Skin epidermis (tissue), 12 donors: ENCODE measurements at regions not wholly inside any gene's neighbourhood (a gene's known extent, or its start where the extent isn't known, plus 50 kb on each side); places are given as distances from the start of the nearest gene placed in this dataset.
"Not testable (repeated sequence)": the region's sequence is repeated elsewhere in the genome, so short reads cannot be mapped to it uniquely, and the experiment has no call there.

Experiments used
- H3K27ac ChIP-seq, 21 experiments: fragments of 200-600 bp; sonication (generic) in 11 of 21; one replicate each; pipeline ENCODE4 v1.5.0; 2020; ENCODE audit warnings: mild to moderate bottlenecking in 3 of 21, inconsistent platforms in 2 of 21, moderate library complexity in 2 of 21
- H3K4me3 ChIP-seq, 7 experiments: fragments of 200-600 bp; sonication (generic) in 2 of 7; one replicate each; pipeline ENCODE4 v1.5.0; 2020; ENCODE audit warnings: inconsistent platforms in 2 of 7, mild to moderate bottlenecking in 2 of 7, moderate library complexity in 1 of 7

GRCh38 chr3:135621184-135621920, 344.2 kb upstream of the PPP2R3A start:
- Histone ChIP-seq H3K27ac (no peak overlapping the region), H3K4me3 (no peak overlapping the region)

DNA sequence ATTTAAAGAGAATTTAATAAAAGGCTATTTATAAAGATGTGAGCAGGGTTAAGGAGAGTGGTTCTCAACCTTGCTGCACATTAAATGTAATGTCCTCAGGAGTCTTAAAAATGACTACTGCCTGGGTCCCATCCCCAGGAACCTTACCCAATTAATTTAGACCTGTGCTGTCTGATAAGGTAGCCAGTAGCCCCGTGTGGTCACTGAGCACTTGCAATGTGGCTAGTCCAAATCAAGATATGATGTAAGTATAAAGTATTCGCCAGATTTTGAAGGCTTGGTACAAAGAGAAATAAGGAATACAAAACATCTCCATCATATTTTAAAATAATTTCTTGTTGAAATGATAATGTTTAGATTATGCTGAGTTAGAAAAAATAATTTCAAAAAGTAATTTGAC, 343.3 kb upstream of the PPP2R3A start:
- H3K27ac ChIP-seq, result no peak overlapping the region

DNA sequence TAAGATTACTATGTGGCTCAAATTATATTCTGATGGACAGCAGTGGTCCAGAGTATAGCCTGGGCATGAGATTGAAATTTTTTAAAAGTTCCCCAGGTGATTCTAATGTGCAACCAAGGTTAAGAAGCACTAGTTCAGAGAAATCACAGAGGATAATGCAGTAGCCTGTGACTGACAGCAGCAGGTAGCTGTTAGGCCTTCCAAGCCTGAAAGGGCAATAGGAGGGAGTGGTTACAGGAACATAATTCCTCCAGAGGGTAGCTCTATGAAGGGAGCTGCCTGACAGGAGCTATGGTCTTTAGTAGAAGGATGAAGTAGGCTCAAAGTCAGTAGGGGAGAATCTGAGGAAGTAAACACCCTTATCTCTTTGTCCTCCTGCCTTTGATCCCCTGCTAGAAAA, 342.9 kb upstream of the PPP2R3A start:
- Histone ChIP-seq H3K27ac (no peak overlapping the region), H3K4me3 (no peak overlapping the region)

More for the DNA sequence above, 343.3 kb upstream of the PPP2R3A start:
- H3K4me3 ChIP-seq, result no peak overlapping the region

- H3K4me3 ChIP-seq, result no peak overlapping the region
- no peak overlapping the region for H3K27ac ChIP-seq
Measured at GRCh38 chr3:135623558-135623957, 342.0 kb upstream of the PPP2R3A start.

- Histone ChIP-seq H3K27ac (no peak overlapping the region), H3K4me3 (no peak overlapping the region)
Measured at GRCh38 chr3:135627057-135627456, 338.5 kb upstream of the PPP2R3A start.

DNA sequence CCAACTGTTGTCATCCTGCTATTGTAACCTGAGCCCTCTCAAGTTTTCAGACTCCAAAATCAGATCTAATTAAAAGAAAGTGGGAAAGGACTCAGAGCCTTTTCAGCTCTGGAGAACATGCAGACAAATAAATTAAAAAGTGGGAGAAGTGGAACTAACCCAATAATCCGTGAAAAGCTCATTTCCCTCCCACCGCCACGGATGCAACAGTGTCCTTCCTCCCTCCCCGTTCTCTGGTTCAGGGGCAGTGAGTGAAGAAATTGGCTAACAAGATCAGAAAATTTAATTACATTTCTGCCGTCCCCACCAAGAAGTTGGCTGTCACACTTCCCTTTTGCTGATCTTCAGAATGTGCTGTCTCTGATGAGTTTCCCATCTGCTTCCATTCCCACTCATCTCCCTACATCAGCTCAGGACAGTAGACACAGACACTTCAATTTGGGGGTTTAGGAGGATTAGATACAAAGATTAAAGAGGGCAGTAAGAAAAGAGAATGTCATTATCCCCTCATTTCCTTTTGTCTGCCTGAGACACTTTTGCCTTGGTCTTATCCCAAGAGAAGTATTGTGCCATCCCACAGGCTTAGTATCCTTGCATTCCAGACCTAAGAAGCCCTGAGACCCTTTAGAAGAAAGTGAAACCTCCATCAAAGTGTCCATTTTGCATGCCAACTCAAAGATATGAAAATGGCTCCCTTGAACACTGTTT, 335.7 kb upstream of the PPP2R3A start:
- Histone ChIP-seq H3K4me3 (no peak overlapping the region), H3K27ac (no peak overlapping the region)

GRCh38 chr3:135632556-135633065, 332.9 kb upstream of the PPP2R3A start:
- H3K27ac ChIP-seq, result no peak overlapping the region
- no peak overlapping the region for H3K4me3 ChIP-seq

DNA sequence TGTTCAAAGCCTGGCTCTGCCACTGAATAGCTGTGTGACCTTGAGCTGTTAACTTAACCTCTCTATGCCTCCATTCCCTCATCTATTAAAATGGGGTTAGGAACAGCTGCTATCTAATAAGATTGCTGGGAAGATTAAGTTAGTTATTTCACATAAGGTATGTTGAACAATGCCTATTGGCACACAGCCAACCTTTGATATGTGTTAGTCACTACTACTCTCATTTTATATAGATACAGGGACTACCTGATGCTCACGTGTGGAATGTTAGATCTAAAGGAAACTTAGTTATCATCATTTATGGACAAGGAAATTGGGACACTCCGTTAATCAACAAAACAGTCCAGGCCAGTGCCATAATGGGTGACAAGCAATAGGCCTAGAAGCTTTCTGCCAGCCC, 332.4 kb upstream of the PPP2R3A start:
- no peak overlapping the region for H3K27ac ChIP-seq
- H3K4me3 ChIP-seq, result no peak overlapping the region

DNA sequence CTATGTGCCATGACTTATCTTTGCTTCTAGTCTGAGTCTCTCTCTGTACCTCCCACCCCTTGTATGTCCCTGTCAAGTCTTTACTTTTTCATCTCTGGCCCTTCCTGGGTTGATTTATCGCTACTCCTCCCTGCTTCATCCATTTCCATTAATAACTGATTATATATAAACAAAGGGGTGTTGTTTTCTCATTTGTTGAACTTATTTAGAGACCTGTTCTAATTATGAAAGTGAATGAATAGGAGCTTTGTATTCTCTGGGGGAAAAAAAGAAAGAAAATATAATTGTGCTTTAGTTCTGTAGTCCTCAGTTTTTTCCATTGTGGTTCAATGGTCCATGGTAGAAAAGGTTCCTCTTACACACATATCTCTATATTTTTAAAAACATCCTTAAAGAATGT, 328.9 kb upstream of the PPP2R3A start:
- no peak overlapping the region for H3K27ac ChIP-seq
- H3K4me3 ChIP-seq, result no peak overlapping the region

GRCh38 chr3:135637013-135637412, 328.5 kb upstream of the PPP2R3A start:
- H3K27ac ChIP-seq, result no peak overlapping the region
- H3K4me3 ChIP-seq, result no peak overlapping the region

DNA sequence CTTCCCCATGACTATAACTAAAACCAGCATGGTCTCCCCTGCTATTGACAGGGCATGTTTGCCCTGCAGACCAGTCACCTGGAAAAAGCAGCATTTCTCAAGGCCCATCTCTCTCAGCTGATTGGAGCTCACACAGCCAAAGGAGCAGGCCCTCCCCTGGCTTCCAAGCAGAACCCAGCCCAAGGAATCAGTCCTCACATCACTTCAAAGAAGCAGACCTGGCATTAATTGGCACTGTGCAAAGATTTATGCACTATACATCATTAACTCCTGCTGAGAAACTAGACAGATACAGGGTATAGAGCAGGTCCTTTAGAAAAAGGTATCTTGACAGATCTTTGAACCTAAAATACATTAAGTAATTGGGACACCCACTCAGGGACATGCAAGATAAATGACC, 323.8 kb upstream of the PPP2R3A start:
- H3K4me3 ChIP-seq, result no peak overlapping the region
- no peak overlapping the region for H3K27ac ChIP-seq

- Histone ChIP-seq H3K4me3 (no peak overlapping the region), H3K27ac (no peak overlapping the region)
Measured at GRCh38 chr3:135645541-135645940, 320.0 kb upstream of the PPP2R3A start.

DNA sequence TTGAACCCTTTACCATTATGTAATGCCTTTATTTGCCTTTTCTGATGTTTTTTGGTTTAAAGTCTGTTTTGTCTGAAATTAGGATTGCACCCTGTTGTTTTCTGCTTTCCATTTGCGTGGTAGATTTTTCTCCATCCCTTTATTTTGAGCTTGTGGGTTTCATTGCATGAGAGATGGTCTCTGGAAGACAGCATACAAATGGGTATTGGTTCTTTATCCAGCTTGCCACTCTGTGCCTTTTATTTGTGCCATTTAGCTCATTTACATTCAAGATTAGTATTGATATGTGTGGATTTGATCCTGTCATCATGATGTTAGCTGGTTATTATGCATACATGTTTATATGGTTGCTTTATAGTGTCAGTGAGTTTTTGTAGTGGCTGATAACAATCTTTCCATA, 318.7 kb upstream of the PPP2R3A start:
- H3K4me3 ChIP-seq, result no peak overlapping the region
- no peak overlapping the region for H3K27ac ChIP-seq

GRCh38 chr3:135649361-135649760, 316.2 kb upstream of the PPP2R3A start:
- no peak overlapping the region for H3K4me3 ChIP-seq
- no peak overlapping the region for H3K27ac ChIP-seq

- Histone ChIP-seq H3K27ac (no peak overlapping the region), H3K4me3 (no peak overlapping the region)
Measured at GRCh38 chr3:135650309-135650708, 315.2 kb upstream of the PPP2R3A start.

GRCh38 chr3:135652388-135652787, 313.1 kb upstream of the PPP2R3A start:
- no peak overlapping the region for H3K4me3 ChIP-seq

DNA sequence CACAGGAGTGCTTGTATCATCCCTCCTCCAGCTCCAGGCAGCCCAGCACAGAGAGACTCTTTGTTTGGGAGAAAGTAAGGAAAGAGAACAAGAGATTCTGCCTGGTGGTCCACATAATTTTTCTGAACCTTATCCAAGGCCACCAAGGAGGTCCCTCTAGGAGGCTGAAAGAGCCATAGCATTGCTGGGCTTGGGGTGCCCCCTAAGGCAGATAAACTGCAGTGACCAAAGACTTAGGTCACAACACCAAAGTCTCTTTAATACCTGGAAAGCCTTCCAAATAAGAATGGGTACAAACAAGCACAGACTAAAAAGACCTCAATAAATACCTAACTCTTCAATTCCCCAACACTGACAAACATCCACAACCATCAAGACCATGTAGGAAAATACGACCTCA, 310.2 kb upstream of the PPP2R3A start:
- Histone ChIP-seq H3K4me3 (no peak overlapping the region), H3K27ac (no peak overlapping the region)

More at GRCh38 chr3:135652388-135652787, 313.1 kb upstream of the PPP2R3A start:
- H3K27ac ChIP-seq, result no peak overlapping the region

- peak overlapping the region in 1 of 7 experiments; percentile 19 for H3K4me3 ChIP-seq
- not testable (repeated sequence) for H3K27ac ChIP-seq
Measured at GRCh38 chr3:135658451-135658850, 307.1 kb upstream of the PPP2R3A start.

DNA sequence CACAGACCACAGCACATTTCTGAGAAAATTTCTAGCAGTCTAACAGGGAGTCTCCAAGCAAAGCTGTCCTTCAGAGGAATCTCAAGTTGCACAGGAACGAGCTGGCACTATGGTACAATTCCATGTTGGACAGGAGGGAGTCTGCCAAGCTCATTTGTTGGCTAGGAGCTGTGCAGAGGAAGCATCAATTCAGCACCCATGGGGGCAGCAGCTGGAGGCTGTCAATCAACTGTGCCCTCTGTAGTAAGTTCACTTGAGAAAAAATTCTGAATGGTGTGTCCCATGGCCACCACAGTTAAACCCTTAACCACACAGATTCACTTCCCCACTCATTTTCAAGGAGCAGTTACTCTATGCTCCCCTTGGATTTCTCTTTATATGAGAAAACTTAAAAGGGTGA, 298.5 kb upstream of the PPP2R3A start:
- Histone ChIP-seq H3K27ac (no peak overlapping the region), H3K4me3 (no peak overlapping the region)

DNA sequence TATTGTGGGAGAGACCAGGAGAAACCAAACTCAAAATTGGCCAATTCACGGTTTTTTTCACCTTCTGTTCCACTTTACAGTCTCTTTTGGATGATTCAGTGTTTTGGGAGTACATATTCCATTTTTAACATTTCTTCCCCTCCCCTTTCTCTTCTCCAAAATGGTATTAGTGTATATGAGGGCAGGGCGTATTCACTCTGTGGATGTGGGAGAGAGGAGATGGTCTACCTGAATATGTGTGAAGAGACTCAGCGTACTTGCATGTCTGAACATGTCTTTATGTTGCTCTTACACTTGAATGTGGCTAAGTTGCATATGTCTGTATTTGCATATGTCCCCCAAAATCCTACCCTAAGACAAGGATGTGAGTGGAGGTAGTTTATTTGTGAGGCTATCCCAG, 291.0 kb upstream of the PPP2R3A start:
- Histone ChIP-seq H3K27ac (no peak overlapping the region), H3K4me3 (no peak overlapping the region)

DNA sequence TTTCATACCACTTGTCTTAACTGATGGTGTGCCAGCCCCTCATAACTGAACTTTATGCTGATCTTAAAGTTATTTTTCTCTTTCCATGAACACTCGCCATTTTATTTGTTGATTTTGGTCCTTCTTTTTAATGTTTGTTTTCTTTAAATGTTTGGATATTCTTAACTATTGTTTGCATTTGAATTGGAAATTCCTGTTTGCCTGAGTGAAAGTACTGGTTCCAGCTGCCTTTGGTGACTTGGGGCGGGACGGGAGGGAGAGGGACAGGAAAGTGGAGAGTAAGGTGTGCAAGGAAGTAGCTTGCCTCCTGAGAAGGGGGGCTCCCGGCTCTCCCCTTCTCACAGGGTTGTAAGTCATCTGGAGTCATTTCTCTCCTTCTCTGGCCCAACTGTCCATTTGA, 287.1 kb upstream of the PPP2R3A start:
- H3K27ac ChIP-seq, result no peak overlapping the region
- no peak overlapping the region for H3K4me3 ChIP-seq
